Body of pancreas (tissue), 4 donors: ENCODE measurements at regions not wholly inside any gene's neighbourhood (a gene's known extent, or its start where the extent isn't known, plus 50 kb on each side); places are given as distances from the start of the nearest gene placed in this dataset.
"Not testable (repeated sequence)": the region's sequence is repeated elsewhere in the genome, so short reads cannot be mapped to it uniquely, and the experiment has no call there.

Experiments
- ATAC-seq: fragments of 150-250 bp; one replicate; pipeline ENCODE4 v1.9.1; 2016
- DNase-seq, 4 donors: peaks; one replicate each; pipeline ENCODE4 v3.0.0-alpha.2; 2019
- H3K27ac ChIP-seq, 4 donors: fragments of 200-600 bp; sonication (generic); 1 replicate in 3 of 4; 2 replicates in 1 of 4; pipeline versions ENCODE4 v1.5.1 to v1.6.1; 2016 to 2019; ENCODE audit warnings: mild to moderate bottlenecking in 1 of 4, mixed read lengths in 1 of 4, moderate library complexity in 1 of 4
- H3K27me3 ChIP-seq, 2 donors: fragments of 200-600 bp; sonication (generic); one replicate each; pipeline ENCODE4 v1.6.0; 2016; ENCODE audit warnings: mild to moderate bottlenecking in 1 of 2
- H3K36me3 ChIP-seq, 2 donors: fragments of 200-600 bp; sonication (generic); replicated peaks in 1 of 2; 2 replicates each; pipeline ENCODE4 v1.5.1; 2016; ENCODE audit warnings: low read depth in 2 of 2; ENCODE audit not compliant: insufficient read depth in 1 of 2
- H3K4me1 ChIP-seq: fragments of 200-600 bp; sonication (generic); one replicate; pipeline ENCODE4 v1.6.0; 2016
- H3K4me3 ChIP-seq, 2 donors: fragments of 200-600 bp; sonication (generic); 1 replicate in 1 of 2; 2 replicates in 1 of 2; pipeline ENCODE4 v1.5.1; 2016 to 2019
- H3K9me3 ChIP-seq, 3 donors: fragments of 200-600 bp; sonication (generic); 1 replicate in 2 of 3; 2 replicates in 1 of 3; pipeline ENCODE4 v1.5.1; 2016
- POLR2A ChIP-seq, 3 donors: fragments of 450-650 bp; IDR thresholded peaks; one replicate each; pipeline ENCODE4 v1.6.1; 2016; ENCODE audit warnings: antibody characterized with exemption in 3 of 3, mild to moderate bottlenecking in 2 of 3
- WGBS, 2 donors: methylation state at CpG; one replicate each; pipeline ENCODE4 v1.1.5; 2017; 5-methylcytosine and 5-hydroxymethylcytosine counted together
- intact Hi-C: fragments of 100-400 bp; cut with DNase I; formaldehyde crosslinking; loops from one replicate; pipeline ENCODE4 v1.15.1; 2023
- TF ChIP-seq, protein P1 (sequence below), 7 experiments: fragments of 450-650 bp in 4 of 7; fragments of 200-600 bp in 3 of 7; sonication (generic) in 3 of 7; IDR thresholded peaks; one replicate each; pipeline ENCODE4 v1.5.1; 2016 to 2019; ENCODE audit warnings: antibody characterized with exemption in 7 of 7

DNA sequence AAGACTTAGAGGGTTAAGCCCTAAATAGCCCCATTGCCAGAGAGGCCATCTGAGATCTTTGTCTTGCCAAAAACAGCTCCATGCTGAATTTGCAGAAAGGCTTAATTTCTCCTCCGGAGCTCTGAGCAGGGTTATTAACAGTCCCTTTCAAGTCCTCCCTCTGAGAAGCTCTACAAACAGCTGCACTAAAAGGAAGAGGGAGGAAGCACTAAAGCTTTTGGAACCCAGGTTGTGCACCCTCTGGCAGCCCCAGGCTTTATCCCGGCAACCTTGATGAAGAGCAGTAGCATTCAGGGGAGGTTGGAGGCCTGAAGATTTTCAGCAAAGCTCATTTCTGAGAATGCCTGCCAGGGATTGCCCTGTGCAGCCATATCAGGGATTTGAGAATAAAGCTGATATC lies 554.7 kb downstream of the RBFOX1 start:
- ATAC-seq = no peak
- H3K9me3 ChIP-seq = no peaks in the 10 kb centered on the region
- H3K36me3 ChIP-seq = no peaks in the 10 kb centered on the region
- no peaks in the 10 kb centered on the region for H3K27me3 ChIP-seq
- no peaks in the 10 kb centered on the region for H3K4me1 ChIP-seq
- no peak for TF ChIP-seq POLR2A (IDR thresholded peaks at IDR 0.05)
- TF ChIP-seq, protein P1, sequence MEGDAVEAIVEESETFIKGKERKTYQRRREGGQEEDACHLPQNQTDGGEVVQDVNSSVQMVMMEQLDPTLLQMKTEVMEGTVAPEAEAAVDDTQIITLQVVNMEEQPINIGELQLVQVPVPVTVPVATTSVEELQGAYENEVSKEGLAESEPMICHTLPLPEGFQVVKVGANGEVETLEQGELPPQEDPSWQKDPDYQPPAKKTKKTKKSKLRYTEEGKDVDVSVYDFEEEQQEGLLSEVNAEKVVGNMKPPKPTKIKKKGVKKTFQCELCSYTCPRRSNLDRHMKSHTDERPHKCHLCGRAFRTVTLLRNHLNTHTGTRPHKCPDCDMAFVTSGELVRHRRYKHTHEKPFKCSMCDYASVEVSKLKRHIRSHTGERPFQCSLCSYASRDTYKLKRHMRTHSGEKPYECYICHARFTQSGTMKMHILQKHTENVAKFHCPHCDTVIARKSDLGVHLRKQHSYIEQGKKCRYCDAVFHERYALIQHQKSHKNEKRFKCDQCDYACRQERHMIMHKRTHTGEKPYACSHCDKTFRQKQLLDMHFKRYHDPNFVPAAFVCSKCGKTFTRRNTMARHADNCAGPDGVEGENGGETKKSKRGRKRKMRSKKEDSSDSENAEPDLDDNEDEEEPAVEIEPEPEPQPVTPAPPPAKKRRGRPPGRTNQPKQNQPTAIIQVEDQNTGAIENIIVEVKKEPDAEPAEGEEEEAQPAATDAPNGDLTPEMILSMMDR (IDR thresholded peaks at IDR 0.05) = no peak
- no peak overlapping the region for H3K27ac ChIP-seq
- 19 to 31% methylated on average over 2 of the region's 2 CpGs for WGBS, 2 donors
- intact Hi-C loops = no loop called here
- no peak overlapping the region for H3K4me3 ChIP-seq
- DNase-seq = no peak

DNA sequence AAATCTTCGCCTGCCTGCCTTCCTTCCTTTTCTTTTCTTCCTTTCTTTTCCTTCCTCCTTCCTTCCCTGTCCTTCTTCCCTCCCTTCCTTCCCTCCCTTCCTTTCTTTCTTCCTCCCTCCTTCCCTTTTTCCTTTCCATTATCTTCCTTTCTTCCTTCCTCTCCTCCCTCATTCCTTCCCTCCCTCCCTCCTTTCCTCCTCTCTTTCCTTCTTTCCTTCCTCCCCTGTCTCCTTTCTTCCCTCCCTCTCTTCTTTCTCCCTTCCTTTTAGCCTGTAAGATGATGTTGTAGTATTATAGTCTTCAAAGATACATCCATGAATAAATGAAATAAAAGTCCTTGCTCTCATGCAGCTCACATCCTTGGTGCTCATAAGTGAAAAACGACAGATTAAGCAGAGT lies 539.3 kb downstream of the RBFOX1 start:
- ATAC-seq (no peak), DNase-seq (no peak)
- TF ChIP-seq, protein P1 (IDR thresholded peaks at IDR 0.05) = no peak
- no peak for TF ChIP-seq POLR2A (IDR thresholded peaks at IDR 0.05)
- H3K36me3 ChIP-seq = no peaks in the 10 kb centered on the region
- H3K9me3 ChIP-seq = no peaks in the 10 kb centered on the region
- H3K4me1 ChIP-seq = no peaks in the 10 kb centered on the region
- H3K27me3 ChIP-seq = no peaks in the 10 kb centered on the region
- WGBS, 2 donors = 56 to 61% methylated on average over 2 of the region's 2 CpGs
- H3K4me3 ChIP-seq = no peak overlapping the region
- H3K27ac ChIP-seq = no peak overlapping the region
- intact Hi-C loops = no loop called here

DNA sequence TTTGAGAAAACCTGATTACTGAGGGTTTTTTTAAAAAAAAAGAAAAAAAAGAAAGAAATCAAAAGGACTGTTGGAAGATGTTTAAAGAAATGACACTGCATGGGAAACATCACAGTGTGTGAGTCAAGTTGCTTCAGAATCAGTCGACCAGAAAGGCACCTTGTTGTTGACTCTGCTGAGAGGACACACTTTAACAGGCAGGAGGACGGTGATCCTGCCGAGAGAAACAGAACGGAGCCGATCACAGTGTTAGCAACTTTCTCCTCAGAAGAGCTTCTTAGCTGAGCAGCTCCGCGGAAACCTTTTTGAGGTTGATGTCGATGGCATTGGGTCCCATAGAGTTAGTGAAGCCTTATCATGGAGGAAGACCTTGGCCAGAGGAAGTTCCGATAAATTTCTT lies 538.7 kb downstream of the RBFOX1 start:
- no peak for TF ChIP-seq POLR2A (IDR thresholded peaks at IDR 0.05)
- TF ChIP-seq, protein P1 (IDR thresholded peaks at IDR 0.05) = no peak
- no peak overlapping the region for H3K27ac ChIP-seq
- DNase-seq = no peak
- no peaks in the 10 kb centered on the region for H3K36me3 ChIP-seq
- no peak overlapping the region for H3K4me3 ChIP-seq
- H3K4me1 ChIP-seq = no peaks in the 10 kb centered on the region
- intact Hi-C loops = no loop called here
- no peaks in the 10 kb centered on the region for H3K9me3 ChIP-seq
- H3K27me3 ChIP-seq = no peaks in the 10 kb centered on the region
- WGBS, 2 donors = 52 to 64% methylated on average over 9 of the region's 9 CpGs
- no peak for ATAC-seq

DNA sequence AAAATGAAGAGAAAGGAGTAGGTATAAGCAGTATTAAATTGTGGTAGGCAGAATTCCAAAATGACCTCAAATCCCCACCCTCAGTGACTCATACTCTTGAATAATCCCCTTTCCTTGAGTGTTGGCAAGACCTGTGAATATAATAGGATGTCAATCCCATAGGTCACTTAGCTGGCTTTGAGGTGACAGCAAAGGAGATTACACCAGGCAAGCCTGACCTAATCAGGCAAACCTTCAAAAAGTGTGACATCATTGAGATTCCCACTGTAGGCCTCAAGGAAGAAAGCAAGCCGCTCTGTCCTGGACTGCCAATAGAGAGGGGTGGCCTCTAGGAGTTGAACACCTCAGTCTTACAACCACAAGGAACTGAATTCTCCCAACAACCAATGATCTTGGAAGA lies 535.2 kb downstream of the RBFOX1 start:
- ATAC-seq (no peak), DNase-seq (no peak)
- intact Hi-C loops = no loop called here
- H3K9me3 ChIP-seq = no peaks in the 10 kb centered on the region
- H3K36me3 ChIP-seq = no peaks in the 10 kb centered on the region
- H3K4me1 ChIP-seq = no peaks in the 10 kb centered on the region
- no peak overlapping the region for H3K27ac ChIP-seq
- 69 to 100% methylated on average over 1 of the region's 1 CpG for WGBS, 2 donors
- H3K27me3 ChIP-seq = no peaks in the 10 kb centered on the region
- H3K4me3 ChIP-seq = no peak overlapping the region
- TF ChIP-seq, protein P1 (IDR thresholded peaks at IDR 0.05) = no peak
- TF ChIP-seq POLR2A (IDR thresholded peaks at IDR 0.05) = no peak

DNA sequence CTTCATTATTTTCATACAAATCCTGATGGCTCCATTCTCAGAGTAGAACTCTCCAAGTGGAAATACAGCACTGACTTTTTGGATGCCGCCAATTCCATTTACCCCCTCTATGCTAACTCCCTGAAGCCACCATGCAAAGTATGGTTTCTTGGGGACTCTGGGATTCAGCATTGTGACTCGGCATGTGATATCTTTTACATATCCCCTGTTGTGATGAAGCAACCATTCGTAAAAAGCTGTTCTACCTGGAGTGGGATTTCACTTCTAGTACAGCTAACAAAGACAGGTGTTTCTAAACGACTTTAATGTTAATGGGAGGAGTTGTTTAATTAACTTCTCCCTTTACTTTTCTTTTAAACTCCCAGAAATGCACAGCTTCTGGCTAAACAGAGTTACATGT lies 533.5 kb downstream of the RBFOX1 start:
- no peaks in the 10 kb centered on the region for H3K36me3 ChIP-seq
- no peak for TF ChIP-seq POLR2A (IDR thresholded peaks at IDR 0.05)
- no peaks in the 10 kb centered on the region for H3K27me3 ChIP-seq
- no peaks in the 10 kb centered on the region for H3K9me3 ChIP-seq
- ATAC-seq = no peak
- intact Hi-C loops = no loop called here
- H3K27ac ChIP-seq = no peak overlapping the region
- DNase-seq = no peak
- WGBS, 2 donors = 11 to 18% methylated on average over 4 of the region's 4 CpGs
- H3K4me3 ChIP-seq = no peak overlapping the region
- no peaks in the 10 kb centered on the region for H3K4me1 ChIP-seq

DNA sequence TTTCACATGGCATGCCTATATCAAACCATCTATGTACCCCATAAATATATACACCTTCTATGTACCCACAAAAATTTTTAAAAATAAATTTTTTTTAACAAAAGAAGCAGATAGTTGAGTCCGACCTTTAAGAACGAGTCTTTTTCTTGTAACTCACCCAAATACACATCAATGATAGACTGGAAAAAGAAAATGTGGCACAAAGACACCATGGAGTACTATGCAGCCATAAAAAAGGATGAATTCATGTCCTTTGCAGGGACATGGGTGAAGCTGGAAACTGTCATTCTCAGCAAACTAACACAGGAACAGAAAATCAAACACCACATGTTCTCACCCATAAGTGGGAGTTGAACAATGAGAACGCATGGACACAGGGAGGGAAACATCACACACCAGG lies 532.7 kb downstream of the RBFOX1 start:
- H3K27ac ChIP-seq, H3K27me3 ChIP-seq, ATAC-seq, H3K36me3 ChIP-seq, H3K9me3 ChIP-seq, H3K4me1 ChIP-seq, DNase-seq, intact Hi-C loops, H3K4me3 ChIP-seq: not testable (repeated sequence)
- WGBS, 2 donors = 34 to 43% methylated on average over 3 of the region's 3 CpGs
